ENCODE measurements at regions not wholly inside any gene's neighbourhood (a gene's known extent, or its start where the extent isn't known, plus 50 kb on each side); places are given as distances from the start of the nearest gene placed in this dataset.

- TF ChIP-seq, protein P1, sequence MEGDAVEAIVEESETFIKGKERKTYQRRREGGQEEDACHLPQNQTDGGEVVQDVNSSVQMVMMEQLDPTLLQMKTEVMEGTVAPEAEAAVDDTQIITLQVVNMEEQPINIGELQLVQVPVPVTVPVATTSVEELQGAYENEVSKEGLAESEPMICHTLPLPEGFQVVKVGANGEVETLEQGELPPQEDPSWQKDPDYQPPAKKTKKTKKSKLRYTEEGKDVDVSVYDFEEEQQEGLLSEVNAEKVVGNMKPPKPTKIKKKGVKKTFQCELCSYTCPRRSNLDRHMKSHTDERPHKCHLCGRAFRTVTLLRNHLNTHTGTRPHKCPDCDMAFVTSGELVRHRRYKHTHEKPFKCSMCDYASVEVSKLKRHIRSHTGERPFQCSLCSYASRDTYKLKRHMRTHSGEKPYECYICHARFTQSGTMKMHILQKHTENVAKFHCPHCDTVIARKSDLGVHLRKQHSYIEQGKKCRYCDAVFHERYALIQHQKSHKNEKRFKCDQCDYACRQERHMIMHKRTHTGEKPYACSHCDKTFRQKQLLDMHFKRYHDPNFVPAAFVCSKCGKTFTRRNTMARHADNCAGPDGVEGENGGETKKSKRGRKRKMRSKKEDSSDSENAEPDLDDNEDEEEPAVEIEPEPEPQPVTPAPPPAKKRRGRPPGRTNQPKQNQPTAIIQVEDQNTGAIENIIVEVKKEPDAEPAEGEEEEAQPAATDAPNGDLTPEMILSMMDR (conservative IDR thresholded peaks at IDR 0.05; ENCODE audit: low read length), result no peak
- no peak for TF ChIP-seq EZH2phosphoT487 (IDR thresholded peaks at IDR 0.05; ENCODE audit: borderline replicate concordance, low read depth, low read length)
Observed at GRCh38 chr4:36013206-36013605, 231.1 kb downstream of the ARAP2 start.
